Stimulated activated naive CD8-positive, alpha-beta T cell treated with anti-CD3 and anti-CD28 coated beads, Interleukin-15, amount 100 ng/mL, for 72 hours (primary cell): ENCODE measurements at regions not wholly inside any gene's neighbourhood (a gene's known extent, or its start where the extent isn't known, plus 50 kb on each side); places are given as distances from the start of the nearest gene placed in this dataset.

Source experiments
- ATAC-seq: fragments of 150-1000 bp; cut with Tn5 transposase; 2 replicates; pipeline ENCODE4 v1.10.0; 2021; ENCODE audit warnings: mild to moderate bottlenecking, moderate library complexity
- DNase-seq, 2 donors: peaks; one replicate each; pipeline ENCODE4 v3.0.0; 2021 to 2022
- H3K27ac Mint-ChIP-seq, 2 donors: one replicate each; pipeline ENCODE4 v1.8.0; 2022; ENCODE audit warnings: mild to moderate bottlenecking in 2 of 2, mixed read lengths in 2 of 2, moderate library complexity in 2 of 2
- H3K27me3 Mint-ChIP-seq: one replicate; pipeline ENCODE4 v1.8.0; 2022; ENCODE audit warnings: mixed read lengths
- H3K4me1 Mint-ChIP-seq: one replicate; pipeline ENCODE4 v1.8.0; 2022; ENCODE audit warnings: mild to moderate bottlenecking, mixed read lengths
- H3K4me3 Mint-ChIP-seq, 2 donors: one replicate each; pipeline ENCODE4 v1.8.0; 2022; ENCODE audit warnings: mild to moderate bottlenecking in 2 of 2, mixed read lengths in 2 of 2, moderate library complexity in 1 of 2
- H3K9me3 Mint-ChIP-seq, 2 donors: one replicate each; pipeline ENCODE4 v1.8.0; 2022; ENCODE audit warnings: mixed read lengths in 2 of 2

- Mint-ChIP-seq H3K4me1 (no peaks in the 10 kb centered on the region), H3K27me3 (no peaks in the 10 kb centered on the region), H3K27ac (peak overlapping the region in 1 of 2 donors; percentile 6), H3K4me3 (no peak overlapping the region), H3K9me3 (peaks cover 5 to 6% of the 10 kb centered on the region in 2 donors)
- DNase-seq (no peak), ATAC-seq (no peak)
Observed at GRCh38 chr6:23447731-23448130, 678.3 kb upstream of the NRSN1 start.

DNA sequence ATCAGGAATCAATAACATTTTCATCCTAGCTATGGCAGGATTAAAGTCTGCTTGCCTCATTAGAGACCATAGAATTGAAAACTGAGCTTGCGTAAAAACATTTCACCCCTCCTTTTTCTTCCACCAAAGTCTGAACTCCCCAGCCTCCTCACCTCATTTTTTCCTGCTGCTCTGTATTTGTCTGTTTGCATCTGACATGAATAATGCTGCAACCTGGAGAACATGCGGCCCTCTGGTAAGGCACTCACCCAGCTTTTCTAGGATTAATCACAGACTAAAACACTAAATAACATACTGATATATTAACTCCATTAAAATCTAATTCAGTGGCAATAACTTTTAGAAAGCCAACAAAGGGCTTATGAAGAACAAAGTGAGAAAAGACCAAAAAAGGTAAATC is 677.7 kb upstream of the NRSN1 start:
- no peaks in the 10 kb centered on the region for H3K4me1 Mint-ChIP-seq

DNA sequence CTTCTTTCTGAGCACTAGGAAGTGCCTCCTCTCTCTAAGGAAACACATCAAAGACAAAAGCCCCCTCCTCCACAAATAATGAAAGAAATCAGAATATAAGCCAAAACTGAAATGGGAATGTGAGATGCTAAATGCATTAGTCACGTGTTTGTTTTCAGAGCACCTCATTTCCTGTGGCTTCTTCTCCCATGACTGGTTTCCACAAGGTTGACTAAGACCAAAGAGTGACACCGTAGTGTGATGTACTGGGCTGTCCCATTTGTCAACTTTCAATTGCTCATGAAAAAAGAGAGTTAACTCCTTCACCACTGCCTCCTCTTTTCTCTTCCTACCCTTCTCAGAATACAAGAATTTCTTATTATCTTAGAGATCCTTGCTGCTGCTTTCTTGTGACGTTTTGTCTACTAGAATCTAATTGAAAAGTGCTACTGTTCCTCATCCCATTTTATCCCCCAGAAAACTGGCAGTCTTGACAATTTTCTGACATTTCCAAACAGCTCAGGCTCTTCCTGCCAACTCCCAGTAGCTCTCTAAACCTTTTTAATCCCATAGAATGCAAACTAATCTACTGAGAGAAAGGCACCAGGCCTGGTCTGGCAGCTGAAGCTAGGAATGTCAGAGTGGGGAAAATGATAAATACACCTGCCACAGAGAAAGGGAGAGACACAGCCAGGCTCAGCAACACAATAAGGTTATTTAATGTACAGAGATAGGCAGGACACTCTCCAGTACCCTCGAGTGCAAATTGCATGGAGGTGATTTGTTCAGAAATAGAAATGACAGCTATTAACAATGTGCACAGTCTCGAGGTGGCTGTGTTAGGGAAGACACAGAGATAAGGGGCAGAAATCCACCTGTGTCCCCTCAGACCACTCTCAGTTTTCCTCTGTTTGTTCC is 671.7 kb upstream of the NRSN1 start:
- no peak overlapping the region for H3K27ac Mint-ChIP-seq
- peaks cover 6 to 7% of the 10 kb centered on the region in 2 donors for H3K9me3 Mint-ChIP-seq
- H3K27me3 Mint-ChIP-seq, result no peaks in the 10 kb centered on the region
- no peak for DNase-seq
- no peak for ATAC-seq
- no peaks in the 10 kb centered on the region for H3K4me1 Mint-ChIP-seq
- H3K4me3 Mint-ChIP-seq, result no peak overlapping the region

More for the DNA sequence above, 677.7 kb upstream of the NRSN1 start:
- Mint-ChIP-seq H3K4me3 (no peak overlapping the region), H3K9me3 (peaks cover 6 to 7% of the 10 kb centered on the region in 2 donors), H3K27ac (no peak overlapping the region), H3K27me3 (no peaks in the 10 kb centered on the region)
- no peak for DNase-seq
- ATAC-seq, result no peak

GRCh38 chr6:23455754-23456153 is 670.3 kb upstream of the NRSN1 start:
- ATAC-seq (no peak), DNase-seq (no peak)
- Mint-ChIP-seq H3K27me3 (no peaks in the 10 kb centered on the region), H3K9me3 (peaks cover 6 to 7% of the 10 kb centered on the region in 2 donors), H3K4me3 (no peak overlapping the region), H3K27ac (no peak overlapping the region), H3K4me1 (no peaks in the 10 kb centered on the region)

DNA sequence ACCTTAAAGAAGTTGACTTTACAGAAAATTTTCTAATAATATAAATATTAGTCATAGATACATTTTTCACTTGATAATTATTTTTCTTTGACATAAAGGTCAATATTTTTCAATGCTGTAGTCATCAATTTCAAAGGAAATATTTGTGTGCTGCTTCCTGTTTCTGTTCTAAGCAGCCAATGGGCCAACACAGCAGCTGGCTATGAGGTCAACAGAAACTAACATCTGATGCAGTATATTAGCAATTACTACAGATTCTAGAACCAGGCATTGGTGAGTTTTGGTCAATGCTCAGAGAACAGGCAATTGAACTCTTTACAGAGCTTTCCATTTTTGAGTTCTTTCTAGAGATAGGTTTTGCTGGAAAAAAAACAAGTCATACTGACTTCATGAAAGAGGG is 669.6 kb upstream of the NRSN1 start:
- no peak overlapping the region for H3K4me3 Mint-ChIP-seq
- H3K4me1 Mint-ChIP-seq, result no peaks in the 10 kb centered on the region
- ATAC-seq (no peak), DNase-seq (no peak)
- no peak overlapping the region for H3K27ac Mint-ChIP-seq
- no peaks in the 10 kb centered on the region for H3K27me3 Mint-ChIP-seq
- peaks cover 6 to 7% of the 10 kb centered on the region in 2 donors for H3K9me3 Mint-ChIP-seq

DNA sequence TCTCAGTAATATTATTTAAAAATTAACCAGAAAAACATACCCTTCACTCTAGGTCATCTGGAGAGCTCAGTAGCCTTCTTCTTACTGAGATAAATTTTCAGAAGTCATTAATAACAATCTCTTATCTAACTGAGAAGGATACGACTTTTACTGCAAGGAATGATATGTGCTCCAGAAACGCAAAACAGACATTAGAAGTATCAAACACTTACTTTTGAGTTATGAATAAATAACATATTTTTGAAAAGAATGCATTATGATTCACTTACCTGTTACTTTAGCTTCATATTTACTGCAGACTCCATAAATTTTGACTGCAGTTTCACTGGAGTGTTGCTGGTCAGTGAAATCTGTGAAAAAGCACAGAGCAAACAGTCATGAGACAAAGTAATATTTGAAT is 668.7 kb upstream of the NRSN1 start:
- ATAC-seq (no peak), DNase-seq (no peak)
- Mint-ChIP-seq H3K9me3 (peaks cover 4 to 6% of the 10 kb centered on the region in 2 donors), H3K4me3 (no peak overlapping the region), H3K4me1 (no peaks in the 10 kb centered on the region), H3K27me3 (no peaks in the 10 kb centered on the region), H3K27ac (no peak overlapping the region)

DNA sequence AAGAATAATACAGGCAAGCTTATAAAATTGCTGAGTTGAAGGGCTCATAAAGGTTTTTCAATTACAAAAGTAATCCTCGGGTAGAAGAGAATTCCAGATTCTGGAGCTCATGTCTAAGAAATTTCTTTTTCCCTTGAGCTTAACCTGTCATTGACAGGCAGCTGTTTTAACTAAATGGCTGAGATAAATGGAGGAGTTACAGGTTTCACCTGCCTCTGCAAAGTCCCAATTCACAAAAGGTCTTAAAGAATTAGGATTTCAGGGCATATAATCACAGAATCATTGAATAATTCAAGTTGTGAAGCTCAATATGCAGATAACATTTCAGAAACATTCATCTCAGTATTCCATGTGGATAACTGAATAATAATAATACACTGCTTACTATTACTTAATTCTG is 660.1 kb upstream of the NRSN1 start:
- H3K4me3 Mint-ChIP-seq, result no peak overlapping the region
- H3K27me3 Mint-ChIP-seq, result peaks cover 4% of the 10 kb centered on the region
- no peaks in the 10 kb centered on the region for H3K9me3 Mint-ChIP-seq
- no peak overlapping the region for H3K27ac Mint-ChIP-seq
- DNase-seq, result no peak
- no peak for ATAC-seq
- no peaks in the 10 kb centered on the region for H3K4me1 Mint-ChIP-seq

DNA sequence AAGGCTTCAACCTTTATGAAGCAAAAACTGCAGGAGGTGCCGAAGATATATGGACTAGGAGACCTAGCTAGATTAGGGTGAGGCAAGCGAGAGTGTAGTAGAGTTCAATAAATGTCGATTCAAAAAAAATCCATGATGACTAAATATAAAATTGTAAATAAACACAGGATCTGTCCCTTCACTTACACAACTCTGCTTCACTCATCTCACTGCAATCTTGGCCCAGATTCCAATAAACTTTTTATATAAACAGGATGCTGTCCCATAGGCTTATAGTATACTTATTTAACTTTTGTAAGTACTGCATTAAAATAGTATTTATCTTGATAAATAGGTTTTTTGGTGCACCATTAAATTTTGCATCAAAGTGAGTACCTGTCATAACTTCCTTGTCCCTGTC is 648.4 kb upstream of the NRSN1 start:
- no peaks in the 10 kb centered on the region for H3K27me3 Mint-ChIP-seq
- H3K27ac Mint-ChIP-seq, result no peak overlapping the region
- no peaks in the 10 kb centered on the region for H3K9me3 Mint-ChIP-seq
- H3K4me1 Mint-ChIP-seq, result no peaks in the 10 kb centered on the region
- DNase-seq (no peak), ATAC-seq (no peak)
- no peak overlapping the region for H3K4me3 Mint-ChIP-seq

- H3K27ac Mint-ChIP-seq, result no peak overlapping the region
- no peak overlapping the region for H3K4me3 Mint-ChIP-seq
- H3K27me3 Mint-ChIP-seq, result no peaks in the 10 kb centered on the region
- ATAC-seq (no peak), DNase-seq (no peak)
- H3K4me1 Mint-ChIP-seq, result no peaks in the 10 kb centered on the region
- no peaks in the 10 kb centered on the region for H3K9me3 Mint-ChIP-seq
Observed at GRCh38 chr6:23478312-23478711, 647.7 kb upstream of the NRSN1 start.

DNA sequence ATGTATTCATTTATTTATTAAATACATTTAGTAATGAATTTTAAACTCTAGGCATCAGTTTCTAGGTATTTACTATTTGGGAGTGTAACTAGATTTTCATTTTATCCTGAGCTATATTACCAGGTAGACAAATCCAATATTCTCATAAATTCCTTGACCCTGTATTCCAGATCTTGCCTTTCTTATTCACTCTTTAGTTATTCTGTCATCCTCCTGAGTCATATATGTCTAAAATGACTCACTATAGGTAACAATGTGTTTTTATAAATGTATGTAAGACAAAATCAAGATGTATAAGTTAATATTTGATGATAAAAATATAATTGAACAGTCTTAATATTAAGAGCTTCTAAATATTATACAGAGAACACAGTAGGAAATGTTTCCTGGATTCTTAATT is 642.1 kb upstream of the NRSN1 start:
- Mint-ChIP-seq H3K27ac (no peak overlapping the region), H3K9me3 (peaks cover 0 to 5% of the 10 kb centered on the region in 2 donors), H3K4me1 (no peaks in the 10 kb centered on the region), H3K27me3 (no peaks in the 10 kb centered on the region), H3K4me3 (no peak overlapping the region)
- ATAC-seq, result no peak
- DNase-seq, result no peak

GRCh38 chr6:23494367-23494766 is 631.6 kb upstream of the NRSN1 start:
- Mint-ChIP-seq H3K27me3 (no peaks in the 10 kb centered on the region), H3K27ac (no peak overlapping the region), H3K4me1 (no peaks in the 10 kb centered on the region), H3K9me3 (peaks cover 12 to 25% of the 10 kb centered on the region in 2 donors), H3K4me3 (no peak overlapping the region)
- ATAC-seq (no peak), DNase-seq (no peak)

DNA sequence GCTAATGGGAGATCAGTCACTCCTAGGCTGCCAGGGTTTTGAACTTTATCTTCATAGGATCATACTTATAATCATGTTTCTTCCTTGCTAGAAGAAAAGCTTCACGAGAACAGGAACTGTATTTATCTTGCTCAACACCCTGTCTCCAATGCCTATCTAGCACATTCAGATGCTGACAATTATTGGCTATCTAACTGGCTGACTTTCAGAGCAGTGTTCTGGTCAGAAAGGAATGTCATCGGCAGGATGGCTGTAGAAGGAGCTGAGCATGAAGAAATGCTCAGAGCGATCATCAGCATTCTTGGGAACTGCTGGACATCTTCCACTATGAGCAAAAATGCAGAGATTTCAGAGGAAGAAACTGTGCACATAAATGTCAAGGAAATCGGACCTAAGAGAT is 628.0 kb upstream of the NRSN1 start:
- no peaks in the 10 kb centered on the region for H3K27me3 Mint-ChIP-seq
- H3K4me3 Mint-ChIP-seq, result no peak overlapping the region
- H3K4me1 Mint-ChIP-seq, result no peaks in the 10 kb centered on the region
- no peak for ATAC-seq
- no peak for DNase-seq
- no peak overlapping the region for H3K27ac Mint-ChIP-seq
- H3K9me3 Mint-ChIP-seq, result peaks cover 0 to 11% of the 10 kb centered on the region in 2 donors

GRCh38 chr6:23499549-23499948 is 626.5 kb upstream of the NRSN1 start:
- no peak for ATAC-seq
- no peak overlapping the region for H3K4me3 Mint-ChIP-seq
- no peak for DNase-seq
- H3K27me3 Mint-ChIP-seq, result no peaks in the 10 kb centered on the region
- no peak overlapping the region for H3K27ac Mint-ChIP-seq
- no peaks in the 10 kb centered on the region for H3K4me1 Mint-ChIP-seq
- H3K9me3 Mint-ChIP-seq, result peaks cover 0 to 11% of the 10 kb centered on the region in 2 donors

DNA sequence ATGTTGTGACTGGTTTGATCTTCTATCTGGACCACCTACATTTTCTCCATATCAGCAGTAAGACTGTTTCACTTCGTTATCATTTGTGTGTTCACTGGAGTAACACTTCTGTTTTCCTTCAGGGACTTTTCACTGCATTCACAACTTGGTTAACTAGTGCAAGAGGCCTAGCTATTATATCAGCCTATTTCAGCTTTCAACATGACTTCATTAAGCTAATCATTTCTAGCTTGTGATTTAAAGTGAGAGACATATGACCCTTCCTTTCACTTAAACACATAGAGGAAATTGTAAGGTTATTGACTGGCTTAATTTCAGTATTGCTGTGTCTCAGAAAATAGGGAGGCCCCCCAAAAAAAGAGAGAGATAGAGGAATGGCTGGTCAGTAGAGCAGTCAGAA is 622.8 kb upstream of the NRSN1 start:
- no peaks in the 10 kb centered on the region for H3K4me1 Mint-ChIP-seq
- ATAC-seq, result no peak
- DNase-seq, result no peak
- no peak overlapping the region for H3K4me3 Mint-ChIP-seq
- peaks cover 0 to 5% of the 10 kb centered on the region in 2 donors for H3K9me3 Mint-ChIP-seq
- no peak overlapping the region for H3K27ac Mint-ChIP-seq
- no peaks in the 10 kb centered on the region for H3K27me3 Mint-ChIP-seq

DNA sequence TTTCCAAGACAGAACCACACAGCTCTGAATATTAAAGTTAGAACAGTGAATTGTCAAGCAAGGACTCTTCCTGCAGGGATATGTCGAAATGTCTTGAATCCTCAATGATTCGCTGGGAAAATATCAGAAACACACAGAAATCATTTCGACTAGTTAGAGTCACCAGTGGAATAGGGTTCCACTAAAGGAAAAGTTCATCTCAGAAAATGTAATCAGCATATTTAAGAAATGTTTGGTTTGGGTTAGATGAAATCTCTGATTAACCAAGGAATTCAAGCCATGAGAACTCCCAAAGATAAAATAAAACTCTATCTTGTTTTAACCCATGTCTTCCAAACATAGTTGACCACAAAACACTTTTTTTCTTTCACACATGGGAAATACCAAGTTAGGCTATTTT is 621.0 kb upstream of the NRSN1 start:
- no peak for ATAC-seq
- DNase-seq, result no peak
- Mint-ChIP-seq H3K27ac (no peak overlapping the region), H3K4me3 (no peak overlapping the region), H3K9me3 (peaks cover 0 to 5% of the 10 kb centered on the region in 2 donors), H3K4me1 (no peaks in the 10 kb centered on the region), H3K27me3 (no peaks in the 10 kb centered on the region)

DNA sequence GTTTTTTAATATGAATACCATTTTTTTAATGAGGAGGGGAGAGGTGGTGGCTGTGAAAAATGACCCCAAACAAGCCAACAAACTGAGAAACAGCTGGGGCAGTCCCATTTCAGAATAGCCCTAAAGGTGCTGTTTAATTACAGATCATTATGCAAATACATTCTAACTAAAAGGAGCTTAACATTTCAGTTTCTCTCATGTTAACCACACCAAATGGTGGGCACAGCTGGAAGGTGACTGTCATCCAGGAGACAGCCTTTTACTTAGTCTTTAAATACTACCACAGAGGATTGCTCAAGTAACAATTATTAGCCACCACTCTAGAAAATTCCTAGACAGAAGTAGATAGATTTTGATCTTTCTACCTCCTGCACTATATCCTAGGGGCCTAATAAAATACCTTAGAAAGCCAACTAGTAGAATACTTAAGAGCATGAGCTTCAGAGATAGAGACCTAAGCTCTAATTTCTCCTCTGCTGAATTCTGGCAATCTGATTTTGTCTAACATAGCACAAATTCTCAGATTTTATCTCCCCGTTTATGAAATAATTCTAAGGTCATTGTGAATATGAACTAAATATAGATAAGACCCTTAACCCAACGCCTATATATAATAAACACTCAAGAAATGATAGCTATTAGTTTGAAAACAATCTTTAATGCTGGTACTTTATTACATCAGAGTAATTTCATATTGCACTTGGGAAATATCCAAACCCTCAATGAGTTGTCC is 615.1 kb upstream of the NRSN1 start:
- H3K4me3 Mint-ChIP-seq, result no peak overlapping the region
- H3K4me1 Mint-ChIP-seq, result no peaks in the 10 kb centered on the region
- no peak for ATAC-seq
- H3K27ac Mint-ChIP-seq, result no peak overlapping the region
- no peaks in the 10 kb centered on the region for H3K27me3 Mint-ChIP-seq
- peaks cover 0 to 5% of the 10 kb centered on the region in 2 donors for H3K9me3 Mint-ChIP-seq
- no peak for DNase-seq
